ENCODE measurements at regions not wholly inside any gene's neighbourhood (a gene's known extent, or its start where the extent isn't known, plus 50 kb on each side); places are given as distances from the start of the nearest gene placed in this dataset.

DNA sequence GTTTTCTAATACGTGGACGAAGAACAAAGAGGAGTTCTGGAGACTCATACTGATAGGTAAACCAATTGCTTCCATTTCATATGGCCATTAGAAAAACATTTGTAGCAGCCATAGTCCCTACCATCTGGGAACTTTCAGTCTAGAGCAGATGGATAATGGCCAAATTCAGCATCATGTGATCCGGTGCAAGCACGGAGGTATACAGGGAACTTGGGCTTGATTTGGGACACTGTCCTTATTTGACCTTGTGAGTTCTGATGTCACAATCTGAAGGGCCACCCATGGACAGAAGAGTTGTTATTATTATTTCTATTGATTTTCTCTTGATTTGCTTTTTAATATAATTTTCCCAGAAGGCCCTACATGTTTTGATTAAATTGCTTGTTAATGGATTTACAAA is 154.6 kb upstream of the ZNF267 start:
- BruUV-seq (replicated peaks), result no TSS peak
- Histone ChIP-seq H3K9me2 (ENCODE audit: insufficient read depth) (no peaks in the 10 kb centered on the region), H2AFZ (ENCODE audit: low read depth, low read length, poor library complexity, severe bottlenecking) (no peak overlapping the region), H3K9me3 (ENCODE audit: control insufficient read depth in 1 of 2, insufficient read depth in 1 of 2, low read depth in 1 of 2, low read length in 2 of 2) (no peaks in the 10 kb centered on the region), H3K9ac (ENCODE audit: low read length) (no peak overlapping the region), H4K20me1 (ENCODE audit: insufficient read depth) (no peaks in the 10 kb centered on the region), H3K27ac (ENCODE audit: low read depth, low read length) (no peak overlapping the region), H3K4me2 (ENCODE audit: low read length) (no peak overlapping the region), H3K36me3 (ENCODE audit: control insufficient read depth in 1 of 2, insufficient read depth in 2 of 2, low read length in 2 of 2) (no peaks in the 10 kb centered on the region), H3K79me2 (ENCODE audit: insufficient read depth, low read length) (peaks cover 19% of the 10 kb centered on the region; the same call in 1 of the 2 replicates), H3K4me1 (ENCODE audit: control insufficient read depth in 1 of 2, insufficient read depth in 2 of 2, low read length in 2 of 2) (peaks cover 5 to 6% of the 10 kb centered on the region in 2 experiments; a peak in 2 of 4 replicates), H3K27me3 (ENCODE audit: insufficient read depth, low read length) (no peaks in the 10 kb centered on the region), H3K4me3 (replicated peaks in 1 of 2; ENCODE audit: low read depth in 1 of 2, low read length in 2 of 2) (no peak overlapping the region)
- no peak for DNase-seq (ENCODE audit: low read depth, low spot score)
- POLR2A ChIA-PET, result no interaction called here
- TF ChIP-seq, protein P1, sequence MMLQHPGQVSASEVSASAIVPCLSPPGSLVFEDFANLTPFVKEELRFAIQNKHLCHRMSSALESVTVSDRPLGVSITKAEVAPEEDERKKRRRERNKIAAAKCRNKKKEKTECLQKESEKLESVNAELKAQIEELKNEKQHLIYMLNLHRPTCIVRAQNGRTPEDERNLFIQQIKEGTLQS (IDR thresholded peaks at IDR 0.05), result no peak
- TF ChIP-seq CEBPB (IDR thresholded peaks at IDR 0.05; ENCODE audit: low read depth), result no peak
- TF ChIP-seq ZNF274 (IDR thresholded peaks at IDR 0.05; ENCODE audit: low read depth, low read length), result no peak
- TF ChIP-seq, protein P2, sequence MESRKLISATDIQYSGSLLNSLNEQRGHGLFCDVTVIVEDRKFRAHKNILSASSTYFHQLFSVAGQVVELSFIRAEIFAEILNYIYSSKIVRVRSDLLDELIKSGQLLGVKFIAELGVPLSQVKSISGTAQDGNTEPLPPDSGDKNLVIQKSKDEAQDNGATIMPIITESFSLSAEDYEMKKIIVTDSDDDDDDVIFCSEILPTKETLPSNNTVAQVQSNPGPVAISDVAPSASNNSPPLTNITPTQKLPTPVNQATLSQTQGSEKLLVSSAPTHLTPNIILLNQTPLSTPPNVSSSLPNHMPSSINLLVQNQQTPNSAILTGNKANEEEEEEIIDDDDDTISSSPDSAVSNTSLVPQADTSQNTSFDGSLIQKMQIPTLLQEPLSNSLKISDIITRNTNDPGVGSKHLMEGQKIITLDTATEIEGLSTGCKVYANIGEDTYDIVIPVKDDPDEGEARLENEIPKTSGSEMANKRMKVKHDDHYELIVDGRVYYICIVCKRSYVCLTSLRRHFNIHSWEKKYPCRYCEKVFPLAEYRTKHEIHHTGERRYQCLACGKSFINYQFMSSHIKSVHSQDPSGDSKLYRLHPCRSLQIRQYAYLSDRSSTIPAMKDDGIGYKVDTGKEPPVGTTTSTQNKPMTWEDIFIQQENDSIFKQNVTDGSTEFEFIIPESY (IDR thresholded peaks at IDR 0.05; ENCODE audit: extremely low read depth, insufficient replicate concordance, low read length), result no peak
- TF ChIP-seq, protein P3, sequence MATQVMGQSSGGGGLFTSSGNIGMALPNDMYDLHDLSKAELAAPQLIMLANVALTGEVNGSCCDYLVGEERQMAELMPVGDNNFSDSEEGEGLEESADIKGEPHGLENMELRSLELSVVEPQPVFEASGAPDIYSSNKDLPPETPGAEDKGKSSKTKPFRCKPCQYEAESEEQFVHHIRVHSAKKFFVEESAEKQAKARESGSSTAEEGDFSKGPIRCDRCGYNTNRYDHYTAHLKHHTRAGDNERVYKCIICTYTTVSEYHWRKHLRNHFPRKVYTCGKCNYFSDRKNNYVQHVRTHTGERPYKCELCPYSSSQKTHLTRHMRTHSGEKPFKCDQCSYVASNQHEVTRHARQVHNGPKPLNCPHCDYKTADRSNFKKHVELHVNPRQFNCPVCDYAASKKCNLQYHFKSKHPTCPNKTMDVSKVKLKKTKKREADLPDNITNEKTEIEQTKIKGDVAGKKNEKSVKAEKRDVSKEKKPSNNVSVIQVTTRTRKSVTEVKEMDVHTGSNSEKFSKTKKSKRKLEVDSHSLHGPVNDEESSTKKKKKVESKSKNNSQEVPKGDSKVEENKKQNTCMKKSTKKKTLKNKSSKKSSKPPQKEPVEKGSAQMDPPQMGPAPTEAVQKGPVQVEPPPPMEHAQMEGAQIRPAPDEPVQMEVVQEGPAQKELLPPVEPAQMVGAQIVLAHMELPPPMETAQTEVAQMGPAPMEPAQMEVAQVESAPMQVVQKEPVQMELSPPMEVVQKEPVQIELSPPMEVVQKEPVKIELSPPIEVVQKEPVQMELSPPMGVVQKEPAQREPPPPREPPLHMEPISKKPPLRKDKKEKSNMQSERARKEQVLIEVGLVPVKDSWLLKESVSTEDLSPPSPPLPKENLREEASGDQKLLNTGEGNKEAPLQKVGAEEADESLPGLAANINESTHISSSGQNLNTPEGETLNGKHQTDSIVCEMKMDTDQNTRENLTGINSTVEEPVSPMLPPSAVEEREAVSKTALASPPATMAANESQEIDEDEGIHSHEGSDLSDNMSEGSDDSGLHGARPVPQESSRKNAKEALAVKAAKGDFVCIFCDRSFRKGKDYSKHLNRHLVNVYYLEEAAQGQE (IDR thresholded peaks at IDR 0.05; ENCODE audit: low read depth), result no peak
- TF ChIP-seq EZH2 (IDR thresholded peaks at IDR 0.05), result no peak
- TF ChIP-seq SP1 (IDR thresholded peaks at IDR 0.05; ENCODE audit: low read depth), result no peak
- no peak for TF ChIP-seq SIN3A (IDR thresholded peaks at IDR 0.05; ENCODE audit: low read depth)
- no peak for TF ChIP-seq CBX3 (IDR thresholded peaks at IDR 0.05; ENCODE audit: low read depth)
- TF ChIP-seq, protein P4, sequence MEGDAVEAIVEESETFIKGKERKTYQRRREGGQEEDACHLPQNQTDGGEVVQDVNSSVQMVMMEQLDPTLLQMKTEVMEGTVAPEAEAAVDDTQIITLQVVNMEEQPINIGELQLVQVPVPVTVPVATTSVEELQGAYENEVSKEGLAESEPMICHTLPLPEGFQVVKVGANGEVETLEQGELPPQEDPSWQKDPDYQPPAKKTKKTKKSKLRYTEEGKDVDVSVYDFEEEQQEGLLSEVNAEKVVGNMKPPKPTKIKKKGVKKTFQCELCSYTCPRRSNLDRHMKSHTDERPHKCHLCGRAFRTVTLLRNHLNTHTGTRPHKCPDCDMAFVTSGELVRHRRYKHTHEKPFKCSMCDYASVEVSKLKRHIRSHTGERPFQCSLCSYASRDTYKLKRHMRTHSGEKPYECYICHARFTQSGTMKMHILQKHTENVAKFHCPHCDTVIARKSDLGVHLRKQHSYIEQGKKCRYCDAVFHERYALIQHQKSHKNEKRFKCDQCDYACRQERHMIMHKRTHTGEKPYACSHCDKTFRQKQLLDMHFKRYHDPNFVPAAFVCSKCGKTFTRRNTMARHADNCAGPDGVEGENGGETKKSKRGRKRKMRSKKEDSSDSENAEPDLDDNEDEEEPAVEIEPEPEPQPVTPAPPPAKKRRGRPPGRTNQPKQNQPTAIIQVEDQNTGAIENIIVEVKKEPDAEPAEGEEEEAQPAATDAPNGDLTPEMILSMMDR (IDR thresholded peaks at IDR 0.05 in 2 of 3, conservative IDR thresholded peaks at IDR 0.05 in 1 of 3; ENCODE audit: borderline replicate concordance in 1 of 3, insufficient read depth in 1 of 3, low read depth in 2 of 3, low read length in 2 of 3), result no peak
- no peak for TF ChIP-seq FOSL1 (IDR thresholded peaks at IDR 0.05; ENCODE audit: low read depth)
- no peak for TF ChIP-seq JUND (IDR thresholded peaks at IDR 0.05)
- RAD21 ChIA-PET (ENCODE audit: low non-redundant PET in 1 of 2, low total read pairs in 2 of 2, uncharacterized antibody in 2 of 2, unreplicated experiment in 2 of 2), result no interaction called here
- intact Hi-C loops (cut with micrococcal nuclease), result no loop called here
- CTCF ChIA-PET, result no interaction called here
- ATAC-seq, result no peak

Data from HCT116 (cell line).